ENCODE measurements at regions not wholly inside any gene's neighbourhood (a gene's known extent, or its start where the extent isn't known, plus 50 kb on each side); places are given as distances from the start of the nearest gene placed in this dataset.

GRCh38 chr6:88458662-88459061 is 292.5 kb upstream of the CNR1 start:
- TF ChIP-seq LARP7 (IDR thresholded peaks at IDR 0.05) (no peak), CTCF (IDR thresholded peaks at IDR 0.05 in 2 of 3, conservative IDR thresholded peaks at IDR 0.05 in 1 of 3; ENCODE audit: control insufficient read depth in 2 of 3, extremely low read depth in 1 of 3, insufficient read depth in 1 of 3, low read depth in 3 of 3, low read length in 3 of 3) (no peak)
